GM23248 (cell line): ENCODE measurements at regions not wholly inside any gene's neighbourhood (a gene's known extent, or its start where the extent isn't known, plus 50 kb on each side); places are given as distances from the start of the nearest gene placed in this dataset.

ENCODE experiments used
- DNase-seq: peaks from one replicate; pipeline ENCODE4 v3.0.0-alpha.2; 2015
- H2AFZ ChIP-seq: fragments of 200-600 bp; sonication (generic); 2 replicates; pipeline ENCODE4 v1.6.1; 2016; ENCODE audit warnings: antibody characterized with exemption
- H3F3A ChIP-seq: fragments of 200-600 bp; sonication (generic); 2 replicates; pipeline ENCODE4 v1.6.1; 2016; ENCODE audit warnings: mild to moderate bottlenecking, antibody characterized with exemption, mixed run types; ENCODE audit not compliant: insufficient read depth
- H3K27ac ChIP-seq: fragments of 200-600 bp; sonication (generic); 2 replicates; pipeline ENCODE4 v1.5.1; 2016; ENCODE audit warnings: mild to moderate bottlenecking
- H3K27me3 ChIP-seq: fragments of 200-600 bp; sonication (generic); replicated peaks from 2 replicates; pipeline ENCODE4 v1.6.1; 2016; ENCODE audit warnings: mild to moderate bottlenecking; ENCODE audit not compliant: insufficient read depth
- H3K36me3 ChIP-seq: fragments of 200-600 bp; sonication (generic); 2 replicates; pipeline ENCODE4 v1.6.1; 2016; ENCODE audit warnings: low read depth, mild to moderate bottlenecking
- H3K4me1 ChIP-seq: fragments of 200-600 bp; sonication (generic); 2 replicates; pipeline ENCODE4 v1.6.1; 2016; ENCODE audit warnings: mild to moderate bottlenecking; ENCODE audit not compliant: insufficient read depth
- H3K4me2 ChIP-seq: fragments of 200-600 bp; sonication (generic); one replicate; pipeline ENCODE4 v1.6.1; 2016; ENCODE audit warnings: mild to moderate bottlenecking; ENCODE audit not compliant: unreplicated experiment
- H3K4me3 ChIP-seq: fragments of 200-600 bp; sonication (generic); 2 replicates; pipeline ENCODE4 v1.5.1; 2016; ENCODE audit warnings: mild to moderate bottlenecking
- H3K79me2 ChIP-seq: fragments of 200-600 bp; sonication (generic); 2 replicates; pipeline ENCODE4 v1.6.1; 2016; ENCODE audit warnings: mild to moderate bottlenecking; ENCODE audit not compliant: insufficient read depth
- H3K9ac ChIP-seq: fragments of 200-600 bp; sonication (generic); 2 replicates; pipeline ENCODE4 v1.6.1; 2016; ENCODE audit warnings: mild to moderate bottlenecking
- H3K9me2 ChIP-seq: fragments of 200-600 bp; sonication (generic); 2 replicates; pipeline ENCODE4 v1.6.1; 2016; ENCODE audit warnings: mixed run types, mild to moderate bottlenecking, moderate library complexity; ENCODE audit not compliant: insufficient read depth
- H3K9me3 ChIP-seq: fragments of 200-600 bp; sonication (generic); one replicate; pipeline ENCODE4 v1.6.1; 2017; ENCODE audit warnings: low read depth
- H4K20me1 ChIP-seq: fragments of 200-600 bp; sonication (generic); 2 replicates; pipeline ENCODE4 v1.6.0; 2016; ENCODE audit not compliant: insufficient read depth
- EZH2 ChIP-seq: fragments of 200-600 bp; sonication (generic); IDR thresholded peaks from 2 replicates; pipeline ENCODE4 v1.6.1; 2018; ENCODE audit warnings: antibody characterized with exemption, mild to moderate bottlenecking; ENCODE audit not compliant: insufficient read depth, poor library complexity, severe bottlenecking
- EZH2phosphoT487 ChIP-seq: fragments of 200-600 bp; sonication (generic); IDR thresholded peaks from 2 replicates; pipeline ENCODE4 v1.6.1; 2018; ENCODE audit warnings: antibody characterized with exemption, moderate library complexity, mild to moderate bottlenecking, low read depth; ENCODE audit not compliant: insufficient read depth
- WGBS, 2 experiments: methylation state at CpG; one replicate each; pipeline ENCODE4 v1.1.6; 2015 to 2017; ENCODE audit warnings: low lambda C conversion rate in 2 of 2, low coverage in 1 of 2; ENCODE audit errors: missing lambda C conversion rate in 2 of 2; 5-methylcytosine and 5-hydroxymethylcytosine counted together
- in situ Hi-C: fragments of 300-500 bp; cut with MboI; formaldehyde crosslinking; loops from 2 replicates; pipeline ENCODE4 v1.15.0; 2020

GRCh38 chr3:160061525-160061924 is 72.9 kb downstream of the IL12A start:
- Histone ChIP-seq H2AFZ (no peak overlapping the region), H3K79me2 (no peaks in the 10 kb centered on the region), H3K9me2 (no peaks in the 10 kb centered on the region), H3K27ac (no peak overlapping the region), H3K36me3 (no peaks in the 10 kb centered on the region), H3K9me3 (no peaks in the 10 kb centered on the region), H3K9ac (no peak overlapping the region), H3K27me3 (no peaks in the 10 kb centered on the region), H4K20me1 (no peaks in the 10 kb centered on the region), H3K4me2 (no peak overlapping the region), H3K4me1 (no peaks in the 10 kb centered on the region), H3K4me3 (no peak overlapping the region), H3F3A (no peaks in the 10 kb centered on the region)
- no peak for TF ChIP-seq EZH2
- no peak for TF ChIP-seq EZH2phosphoT487
- no peak for DNase-seq
- 83% methylated on average over 12 of the region's 12 CpGs for WGBS, 2 experiments
- in situ Hi-C loops = no loop called here

GRCh38 chr3:160065282-160065681 is 76.6 kb downstream of the IL12A start:
- Histone ChIP-seq H3K9ac (no peak overlapping the region), H4K20me1 (no peaks in the 10 kb centered on the region), H3K27me3 (peaks cover 6% of the 10 kb centered on the region; the same call in 1 of the 2 replicates), H3K4me1 (no peaks in the 10 kb centered on the region), H3K9me3 (no peaks in the 10 kb centered on the region), H3K27ac (no peak overlapping the region), H3K79me2 (no peaks in the 10 kb centered on the region), H3F3A (no peaks in the 10 kb centered on the region), H3K4me2 (no peak overlapping the region), H3K4me3 (no peak overlapping the region), H3K9me2 (no peaks in the 10 kb centered on the region), H3K36me3 (no peaks in the 10 kb centered on the region), H2AFZ (no peak overlapping the region)
- in situ Hi-C loops = no loop called here
- TF ChIP-seq EZH2phosphoT487 = no peak
- no peak for TF ChIP-seq EZH2
- no peak for DNase-seq
- WGBS, 2 experiments = 66 to 69% methylated on average over 4 of the region's 4 CpGs

- DNase-seq = no peak
- no peak overlapping the region for H3K27ac ChIP-seq
- no peaks in the 10 kb centered on the region for H3K36me3 ChIP-seq
- H2AFZ ChIP-seq = no peak overlapping the region
- H3K79me2 ChIP-seq = no peaks in the 10 kb centered on the region
- H3K9me3 ChIP-seq = no peaks in the 10 kb centered on the region
- TF ChIP-seq EZH2phosphoT487 (no peak), EZH2 (no peak)
- WGBS, 2 experiments = 85 to 88% methylated on average over 4 of the region's 4 CpGs
- in situ Hi-C loops = no loop called here
- no peak overlapping the region for H3K9ac ChIP-seq
- H3K4me2 ChIP-seq = no peak overlapping the region
- no peaks in the 10 kb centered on the region for H4K20me1 ChIP-seq
- H3K4me1 ChIP-seq = no peaks in the 10 kb centered on the region
- H3K4me3 ChIP-seq = no peak overlapping the region
- H3F3A ChIP-seq = no peaks in the 10 kb centered on the region
- H3K9me2 ChIP-seq = no peaks in the 10 kb centered on the region
- peaks cover 11% of the 10 kb centered on the region; the same call in 1 of the 2 replicates for H3K27me3 ChIP-seq
These were observed 77.2 kb downstream of the IL12A start for GRCh38 chr3:160065786-160066185.

- no peaks in the 10 kb centered on the region for H4K20me1 ChIP-seq
- no peak for DNase-seq
- TF ChIP-seq EZH2phosphoT487 (no peak), EZH2 (no peak)
- in situ Hi-C loops = no loop called here
- no peaks in the 10 kb centered on the region for H3K9me2 ChIP-seq
- no peaks in the 10 kb centered on the region for H3F3A ChIP-seq
- no peaks in the 10 kb centered on the region for H3K4me1 ChIP-seq
- no peaks in the 10 kb centered on the region for H3K9me3 ChIP-seq
- H3K79me2 ChIP-seq = no peaks in the 10 kb centered on the region
- H3K27me3 ChIP-seq = peaks cover 13% of the 10 kb centered on the region
- no peak overlapping the region for H2AFZ ChIP-seq
- H3K9ac ChIP-seq = no peak overlapping the region
- H3K27ac ChIP-seq = no peak overlapping the region
- H3K4me3 ChIP-seq = no peak overlapping the region
- 19 to 27% methylated on average over 3 of the region's 3 CpGs for WGBS, 2 experiments
- no peaks in the 10 kb centered on the region for H3K36me3 ChIP-seq
- no peak overlapping the region for H3K4me2 ChIP-seq
These were observed 81.4 kb downstream of the IL12A start for GRCh38 chr3:160069986-160070385.

DNA sequence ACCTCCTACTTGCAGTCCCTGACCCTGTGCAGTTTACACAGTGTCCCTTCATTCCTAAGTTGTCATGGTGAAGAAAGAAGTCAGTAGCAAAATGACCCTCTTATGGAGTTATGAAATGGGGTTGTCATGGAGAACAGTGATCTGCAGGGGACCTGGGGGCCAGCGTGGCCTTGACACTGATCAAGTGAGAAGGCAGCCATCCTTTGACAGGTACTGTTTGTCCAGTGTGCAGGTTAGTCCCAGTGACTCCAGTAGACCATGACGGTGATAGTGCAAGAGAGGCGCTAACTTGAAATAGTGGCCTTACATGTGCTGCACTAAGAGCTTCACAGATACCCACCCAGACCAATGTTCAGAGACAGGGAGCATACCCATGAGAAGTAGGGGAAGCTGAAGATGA is 87.9 kb downstream of the IL12A start:
- in situ Hi-C loops = no loop called here
- no peaks in the 10 kb centered on the region for H3F3A ChIP-seq
- H3K4me2 ChIP-seq = no peak overlapping the region
- H3K79me2 ChIP-seq = no peaks in the 10 kb centered on the region
- H3K27ac ChIP-seq = no peak overlapping the region
- no peak overlapping the region for H3K9ac ChIP-seq
- H3K36me3 ChIP-seq = no peaks in the 10 kb centered on the region
- DNase-seq = no peak
- H4K20me1 ChIP-seq = no peaks in the 10 kb centered on the region
- no peaks in the 10 kb centered on the region for H3K9me2 ChIP-seq
- no peak overlapping the region for H2AFZ ChIP-seq
- 84 to 90% methylated on average over 3 of the region's 3 CpGs for WGBS, 2 experiments
- no peaks in the 10 kb centered on the region for H3K4me1 ChIP-seq
- no peak overlapping the region for H3K4me3 ChIP-seq
- TF ChIP-seq EZH2phosphoT487 (no peak), EZH2 (no peak)
- no peaks in the 10 kb centered on the region; the same call in 1 of the 2 replicates for H3K27me3 ChIP-seq
- no peaks in the 10 kb centered on the region for H3K9me3 ChIP-seq
